ENCODE measurements at regions not wholly inside any gene's neighbourhood (a gene's known extent, or its start where the extent isn't known, plus 50 kb on each side); places are given as distances from the start of the nearest gene placed in this dataset.

DNA sequence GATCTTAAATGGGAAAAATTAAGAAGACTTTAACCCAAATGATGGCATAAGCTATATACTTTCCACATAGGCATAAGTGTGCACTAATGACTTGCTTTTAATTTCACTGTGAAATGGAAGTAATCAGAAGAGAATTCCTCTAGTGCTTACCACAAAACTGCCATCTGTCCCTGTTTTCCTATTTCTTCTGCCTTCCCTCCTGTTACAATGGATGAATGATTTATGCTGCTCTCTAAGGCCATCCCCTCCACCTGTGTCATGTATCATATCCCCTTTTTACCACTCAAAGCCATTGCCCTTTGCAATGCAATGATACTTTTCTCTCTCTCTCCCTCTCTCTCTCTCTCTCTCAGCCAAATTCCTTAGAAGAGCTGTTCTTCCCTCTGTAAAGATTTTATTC is 109.1 kb downstream of the C12orf50 start:
- H3K4me3 ChIP-seq, result no peak overlapping the region

DNA sequence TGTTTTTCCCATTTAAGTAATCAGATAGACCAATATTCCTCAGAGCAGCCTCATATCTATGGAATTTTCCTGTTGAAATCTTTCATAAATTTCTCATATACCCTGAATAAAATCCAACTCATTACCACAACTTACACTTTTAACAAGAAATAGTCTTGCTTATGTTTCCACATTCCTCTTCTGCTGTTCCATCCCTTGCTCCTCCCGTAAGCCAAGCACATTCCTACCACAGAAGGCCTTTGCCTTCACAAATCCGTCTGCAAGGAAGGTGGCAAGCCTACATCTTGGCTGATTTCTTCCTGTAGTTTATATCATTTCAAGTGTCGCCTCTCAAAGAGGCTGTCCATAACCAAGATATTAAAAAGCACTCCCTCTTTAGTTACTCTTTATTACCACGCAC is 127.7 kb downstream of the C12orf50 start:
- Histone ChIP-seq H3K36me3 (no peaks in the 10 kb centered on the region), H3K27me3 (replicated peaks in 1 of 7) (no peaks in the 10 kb centered on the region), H3K27ac (no peak overlapping the region), H3K9me3 (no peaks in the 10 kb centered on the region), H3K4me1 (no peaks in the 10 kb centered on the region), H3K4me3 (no peak overlapping the region)
- no peak for TF ChIP-seq POLR2AphosphoS5 (IDR thresholded peaks at IDR 0.05)
- TF ChIP-seq POLR2A (IDR thresholded peaks at IDR 0.05), result no peak
- TF ChIP-seq, protein P1, sequence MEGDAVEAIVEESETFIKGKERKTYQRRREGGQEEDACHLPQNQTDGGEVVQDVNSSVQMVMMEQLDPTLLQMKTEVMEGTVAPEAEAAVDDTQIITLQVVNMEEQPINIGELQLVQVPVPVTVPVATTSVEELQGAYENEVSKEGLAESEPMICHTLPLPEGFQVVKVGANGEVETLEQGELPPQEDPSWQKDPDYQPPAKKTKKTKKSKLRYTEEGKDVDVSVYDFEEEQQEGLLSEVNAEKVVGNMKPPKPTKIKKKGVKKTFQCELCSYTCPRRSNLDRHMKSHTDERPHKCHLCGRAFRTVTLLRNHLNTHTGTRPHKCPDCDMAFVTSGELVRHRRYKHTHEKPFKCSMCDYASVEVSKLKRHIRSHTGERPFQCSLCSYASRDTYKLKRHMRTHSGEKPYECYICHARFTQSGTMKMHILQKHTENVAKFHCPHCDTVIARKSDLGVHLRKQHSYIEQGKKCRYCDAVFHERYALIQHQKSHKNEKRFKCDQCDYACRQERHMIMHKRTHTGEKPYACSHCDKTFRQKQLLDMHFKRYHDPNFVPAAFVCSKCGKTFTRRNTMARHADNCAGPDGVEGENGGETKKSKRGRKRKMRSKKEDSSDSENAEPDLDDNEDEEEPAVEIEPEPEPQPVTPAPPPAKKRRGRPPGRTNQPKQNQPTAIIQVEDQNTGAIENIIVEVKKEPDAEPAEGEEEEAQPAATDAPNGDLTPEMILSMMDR (IDR thresholded peaks at IDR 0.05 in 8 of 11, conservative IDR thresholded peaks at IDR 0.05 in 3 of 11), result no peak
- intact Hi-C loops (cut with DNase I; ENCODE audit: low total_unique reads), result no loop called here
- no peak for DNase-seq
- 75 to 88% (median 80%) methylated on average over 4 of the region's 4 CpGs for WGBS, 5 donors

More for the DNA sequence above, 109.1 kb downstream of the C12orf50 start:
- TF ChIP-seq POLR2AphosphoS5 (IDR thresholded peaks at IDR 0.05) (no peak), POLR2A (IDR thresholded peaks at IDR 0.05) (no peak)
- TF ChIP-seq, protein P1 (IDR thresholded peaks at IDR 0.05 in 8 of 11, conservative IDR thresholded peaks at IDR 0.05 in 3 of 11), result no peak
- DNase-seq, result no peak
- Histone ChIP-seq H3K36me3 (no peaks in the 10 kb centered on the region), H3K4me1 (no peaks in the 10 kb centered on the region), H3K9me3 (no peaks in the 10 kb centered on the region), H3K27me3 (replicated peaks in 1 of 7) (no peaks in the 10 kb centered on the region), H3K27ac (no peak overlapping the region)
- intact Hi-C loops (cut with DNase I; ENCODE audit: low total_unique reads), result no loop called here

DNA sequence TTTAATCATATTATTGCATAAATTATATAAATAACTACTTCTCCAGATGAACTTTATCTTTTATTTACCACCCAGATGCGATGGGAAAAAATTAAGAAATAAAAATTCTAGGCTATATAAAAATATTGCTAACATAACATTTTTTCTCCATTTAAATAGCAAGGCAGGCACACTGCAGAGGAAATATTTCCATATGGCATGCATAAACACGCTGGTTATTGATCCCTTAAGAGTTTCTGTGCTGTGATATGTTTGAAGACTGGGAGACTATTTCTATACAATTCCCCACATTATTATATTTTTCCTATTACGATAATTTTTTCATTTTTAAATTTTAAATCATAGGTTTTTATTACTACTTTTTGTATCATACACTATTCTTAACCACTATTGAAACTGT is 131.5 kb downstream of the C12orf50 start:
- Histone ChIP-seq H3K27me3 (replicated peaks in 1 of 7) (no peaks in the 10 kb centered on the region), H3K27ac (no peak overlapping the region), H3K36me3 (no peaks in the 10 kb centered on the region), H3K4me3 (no peak overlapping the region), H3K4me1 (no peaks in the 10 kb centered on the region), H3K9me3 (no peaks in the 10 kb centered on the region)
- DNase-seq, result no peak
- intact Hi-C loops (cut with DNase I; ENCODE audit: low total_unique reads), result no loop called here
- TF ChIP-seq POLR2AphosphoS5 (IDR thresholded peaks at IDR 0.05), result no peak
- TF ChIP-seq POLR2A (IDR thresholded peaks at IDR 0.05), result no peak
- TF ChIP-seq, protein P1 (IDR thresholded peaks at IDR 0.05 in 8 of 11, conservative IDR thresholded peaks at IDR 0.05 in 3 of 11), result no peak
- WGBS, 5 donors, result 75 to 87% (median 83%) methylated on average over 3 of the region's 3 CpGs

DNA sequence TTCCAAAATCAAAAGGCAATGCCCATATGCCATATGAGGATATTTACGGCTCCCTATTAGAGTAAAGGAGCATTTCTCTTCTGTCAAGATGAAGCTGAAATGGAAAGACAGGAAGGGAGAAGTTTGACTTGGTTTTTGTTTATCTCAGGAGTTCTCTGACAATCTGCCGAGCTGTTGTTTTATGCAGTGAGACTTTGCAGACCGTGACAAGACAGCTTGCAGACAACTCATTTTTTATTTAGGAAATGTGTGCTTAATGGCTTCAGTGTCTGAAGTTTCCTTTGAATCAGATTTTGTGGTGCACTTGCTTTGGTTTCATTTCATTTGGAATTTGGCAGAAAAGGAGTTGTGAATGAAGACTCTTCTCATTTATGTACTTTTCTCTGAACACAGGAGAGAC is 145.4 kb downstream of the C12orf50 start:
- no peak for DNase-seq
- Histone ChIP-seq H3K4me1 (no peaks in the 10 kb centered on the region), H3K4me3 (no peak overlapping the region), H3K36me3 (no peaks in the 10 kb centered on the region), H3K9me3 (no peaks in the 10 kb centered on the region), H3K27me3 (replicated peaks in 1 of 7) (no peaks in the 10 kb centered on the region), H3K27ac (no peak overlapping the region)
- 36 to 56% (median 46%) methylated on average over 3 of the region's 3 CpGs for WGBS, 5 donors
- intact Hi-C loops (cut with DNase I; ENCODE audit: low total_unique reads), result no loop called here
- TF ChIP-seq, protein P1 (IDR thresholded peaks at IDR 0.05 in 8 of 11, conservative IDR thresholded peaks at IDR 0.05 in 3 of 11), result no peak
- TF ChIP-seq POLR2A (IDR thresholded peaks at IDR 0.05) (no peak), POLR2AphosphoS5 (IDR thresholded peaks at IDR 0.05) (no peak)
